Stromal cell of bone marrow (primary cell): ENCODE measurements at regions not wholly inside any gene's neighbourhood (a gene's known extent, or its start where the extent isn't known, plus 50 kb on each side); places are given as distances from the start of the nearest gene placed in this dataset.
A peak's percentile ranks its signal among the peaks of the same experiment; 100 is the strongest.
"Not testable (repeated sequence)": the region's sequence is repeated elsewhere in the genome, so short reads cannot be mapped to it uniquely, and the experiment has no call there.

ENCODE experiments used
- DNase-seq: peaks from one replicate; pipeline ENCODE4 v3.0.0-alpha.2; 2012; ENCODE audit warnings: low read depth

DNA sequence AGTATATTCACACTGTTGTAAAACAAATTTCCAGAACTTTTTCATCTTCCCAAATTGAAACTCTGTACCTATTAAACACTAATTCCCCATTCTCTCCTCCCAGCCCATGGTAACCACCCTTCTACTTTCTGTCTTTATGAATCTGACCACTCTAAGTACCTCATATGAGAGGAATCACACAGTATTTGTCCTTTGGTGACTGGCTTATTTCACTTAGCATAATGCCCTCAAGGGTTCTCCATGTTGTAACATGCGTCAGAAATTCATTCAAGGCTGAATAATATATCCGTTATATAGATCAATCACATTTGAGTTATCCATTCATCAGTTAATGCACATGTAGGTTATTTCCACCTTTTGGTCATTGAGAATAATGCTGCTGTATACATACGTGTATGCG lies 162.2 kb downstream of the GOSR1 start:
- DNase-seq = not testable (repeated sequence)

DNA sequence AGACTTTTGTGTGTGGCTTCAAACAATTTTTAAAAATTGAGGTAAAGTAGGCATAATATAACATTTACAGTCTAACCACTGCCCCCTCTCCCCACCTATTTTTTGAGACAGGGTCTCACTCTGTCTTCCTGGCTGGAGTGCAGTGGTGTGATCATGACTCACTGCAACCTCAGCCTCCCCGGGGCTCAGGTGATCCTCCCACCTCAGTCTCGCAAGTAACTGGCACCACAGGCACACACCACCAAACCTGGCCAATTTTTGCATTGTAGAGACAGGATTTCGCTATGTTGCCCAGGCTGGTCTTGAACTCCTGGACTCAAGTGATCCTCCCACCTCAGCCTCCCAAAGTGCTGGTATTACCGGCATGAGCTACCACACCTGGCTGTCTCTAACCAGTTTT lies 161.8 kb downstream of the GOSR1 start:
- not testable (repeated sequence) for DNase-seq

DNA sequence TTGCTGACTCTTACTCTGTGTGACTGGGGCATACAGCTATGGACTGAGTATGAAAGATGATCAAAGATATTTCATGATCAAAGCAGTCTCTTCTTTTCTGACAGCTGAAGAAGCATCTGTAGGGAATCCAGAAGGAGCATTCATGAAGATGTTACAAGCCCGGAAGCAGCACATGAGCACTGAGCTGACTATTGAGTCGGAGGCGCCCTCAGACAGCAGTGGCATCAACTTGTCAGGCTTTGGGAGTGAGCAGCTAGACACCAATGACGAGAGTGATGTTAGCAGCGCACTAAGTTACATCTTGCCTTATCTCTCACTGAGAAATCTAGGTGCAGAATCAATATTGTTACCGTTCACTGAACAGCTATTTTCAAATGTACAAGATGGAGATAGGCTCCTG lies 154.4 kb downstream of the GOSR1 start:
- DNase-seq = not testable (repeated sequence)

- not testable (repeated sequence) for DNase-seq
Observed at GRCh38 chr17:30625380-30625779, 148.2 kb downstream of the GOSR1 start.

- not testable (repeated sequence) for DNase-seq
Observed at GRCh38 chr17:30624180-30624579, 147.0 kb downstream of the GOSR1 start.

GRCh38 chr17:30609682-30610081 lies 132.5 kb downstream of the GOSR1 start:
- DNase-seq = not testable (repeated sequence)

DNA sequence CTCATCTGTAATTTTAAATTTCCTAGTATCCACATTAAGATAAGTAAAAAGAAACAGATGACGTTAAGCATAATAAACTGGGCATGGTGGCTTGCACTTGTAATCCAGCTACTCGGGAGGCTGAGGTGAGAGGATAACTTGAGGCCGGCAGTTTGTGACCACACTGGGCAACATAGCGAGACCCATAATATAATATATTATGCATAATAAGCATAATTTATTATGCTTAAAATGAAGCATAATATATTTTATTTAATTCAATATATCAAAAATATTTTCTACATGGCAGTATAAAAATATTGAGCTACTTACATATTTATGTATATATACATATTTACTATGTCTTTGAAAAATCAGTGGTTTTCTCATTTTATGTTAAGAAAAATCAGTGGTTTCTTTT lies 128.3 kb downstream of the GOSR1 start:
- no peak for DNase-seq

DNA sequence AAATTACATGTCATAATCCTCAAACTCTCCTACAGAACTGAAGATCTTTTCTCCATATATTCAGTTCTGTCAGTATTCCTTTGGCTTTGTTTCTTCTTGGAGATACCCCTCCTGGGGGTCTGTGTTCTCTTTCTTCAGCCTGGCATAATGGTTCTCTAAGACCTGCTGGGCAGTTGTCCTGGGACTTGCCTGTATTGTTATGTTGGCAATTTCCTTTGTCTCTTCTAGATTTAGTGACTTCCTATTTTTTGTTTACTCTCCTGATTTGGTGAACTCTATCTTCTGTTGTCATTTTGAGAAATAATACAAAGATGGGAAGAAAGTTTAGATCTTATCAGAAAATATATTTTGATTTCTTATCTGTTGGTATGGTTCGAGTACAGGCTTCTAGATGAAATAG lies 127.8 kb downstream of the GOSR1 start:
- no peak for DNase-seq

GRCh38 chr17:30602396-30602795 lies 125.2 kb downstream of the GOSR1 start:
- DNase-seq = not testable (repeated sequence)

DNA sequence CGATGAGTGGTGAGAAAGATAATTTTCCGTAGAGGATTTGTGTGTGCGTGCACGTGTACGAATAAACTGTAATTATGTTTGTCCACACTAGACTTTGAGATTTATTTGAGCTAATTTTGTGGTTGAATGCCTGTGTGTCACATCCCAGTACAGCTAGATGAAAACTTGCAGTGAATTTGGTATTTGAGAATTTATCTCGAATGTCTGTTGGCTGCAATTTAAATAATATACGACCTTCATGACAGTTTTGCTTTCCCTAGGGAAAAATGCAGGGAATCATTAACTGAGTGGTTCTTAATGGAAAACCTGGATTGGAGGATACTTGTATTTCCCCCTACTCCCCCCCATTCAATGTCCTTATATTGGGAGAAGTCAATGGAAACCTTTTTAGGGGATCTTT lies 124.8 kb downstream of the GOSR1 start:
- DNase-seq = not testable (repeated sequence)

DNA sequence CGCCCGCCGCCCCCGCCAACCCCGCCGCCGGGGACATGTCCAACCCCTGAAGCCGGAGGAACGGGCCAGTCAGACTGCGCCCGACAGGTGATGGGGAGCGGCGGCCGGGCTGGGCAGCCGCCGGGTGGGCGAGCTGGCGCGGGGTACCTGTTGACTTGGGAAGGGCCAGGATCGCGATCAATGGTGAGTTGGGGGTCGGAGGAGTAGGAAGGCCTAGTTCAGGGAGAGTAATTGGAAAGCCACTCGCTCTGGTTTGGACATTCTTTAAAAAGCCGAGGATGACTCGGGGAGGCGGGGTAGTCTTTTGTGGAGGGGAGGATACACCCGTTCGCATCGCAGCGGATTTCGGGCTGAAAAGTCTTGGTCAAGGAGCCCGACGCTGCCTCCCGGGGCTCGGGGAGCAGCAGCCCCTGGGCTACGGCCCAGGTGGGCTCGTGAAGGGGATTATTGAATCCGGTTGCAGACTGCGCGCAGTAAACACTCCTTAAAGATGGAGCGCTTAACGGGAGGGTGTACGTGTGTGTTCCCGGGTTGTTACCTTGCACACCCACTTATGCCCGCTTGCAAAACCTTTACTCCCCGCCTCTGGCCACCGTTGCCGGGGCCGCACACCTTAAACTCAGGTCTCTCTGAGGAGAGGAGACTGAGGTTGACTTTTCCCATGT lies 123.8 kb downstream of the GOSR1 start:
- DNase-seq = no peak

- DNase-seq = peak; percentile 52
Observed at GRCh38 chr17:30600060-30600829, 123.0 kb downstream of the GOSR1 start.

GRCh38 chr17:30599428-30600059 lies 122.3 kb downstream of the GOSR1 start:
- no peak for DNase-seq

DNA sequence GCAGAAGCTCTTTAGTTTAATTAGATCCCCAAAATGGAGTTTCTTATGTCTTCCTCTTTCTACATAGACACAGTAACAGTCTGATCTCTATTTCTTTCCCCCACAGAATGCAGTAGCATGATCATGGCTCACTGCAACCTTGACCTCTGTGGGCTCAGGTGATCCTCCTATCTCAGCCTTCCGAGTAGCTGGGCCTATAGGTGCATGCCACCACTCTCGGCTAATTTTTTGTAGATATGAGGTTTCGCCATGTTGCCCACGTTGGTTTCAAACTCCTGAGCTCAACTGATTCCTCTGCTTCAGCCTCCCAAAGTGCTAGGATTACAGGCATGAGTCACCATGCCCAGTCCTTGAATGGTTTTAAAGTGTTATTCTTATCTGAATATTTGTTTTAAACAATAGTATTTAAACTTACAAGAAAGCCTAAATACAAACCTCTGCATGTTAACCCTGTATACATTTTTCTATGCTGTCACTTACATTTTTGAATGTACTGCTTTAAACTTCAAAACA lies 120.6 kb downstream of the GOSR1 start:
- no peak for DNase-seq

DNA sequence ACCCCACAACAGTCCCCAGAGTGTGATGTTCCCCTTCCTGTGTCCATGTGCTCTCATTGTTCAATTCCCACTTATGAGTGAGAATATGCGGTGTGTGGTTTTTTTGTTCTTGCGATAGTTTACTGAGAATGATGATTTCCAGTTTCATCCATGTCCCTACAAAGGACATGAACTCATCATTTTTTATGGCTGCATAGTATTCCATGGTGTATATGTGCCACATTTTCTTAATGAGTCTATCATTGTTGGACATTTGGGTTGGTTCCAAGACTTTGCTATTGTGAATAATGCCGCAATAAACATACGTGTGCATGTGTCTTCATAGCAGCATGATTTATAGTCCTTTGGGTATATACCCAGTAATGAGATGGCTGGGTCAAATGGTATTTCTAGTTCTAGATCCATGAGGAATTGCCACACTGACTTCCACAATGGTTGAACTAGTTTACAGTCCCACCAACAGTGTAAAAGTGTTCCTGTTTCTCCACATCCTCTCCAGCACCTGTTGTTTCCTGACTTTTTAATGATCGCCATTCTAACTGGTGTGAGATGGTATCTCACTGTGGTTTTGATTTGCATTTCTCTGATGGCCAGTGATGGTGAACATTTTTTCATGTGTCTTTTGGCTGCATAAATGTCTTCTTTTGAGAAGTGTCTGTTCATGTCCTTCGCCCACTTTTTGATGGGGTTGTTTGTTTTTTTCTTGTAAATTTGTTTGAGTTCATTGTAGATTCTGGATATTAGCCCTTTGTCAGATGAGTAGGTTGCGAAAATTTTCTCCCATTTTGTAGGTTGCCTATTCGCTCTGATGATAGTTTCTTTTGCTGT lies 120.0 kb downstream of the GOSR1 start:
- not testable (repeated sequence) for DNase-seq

DNA sequence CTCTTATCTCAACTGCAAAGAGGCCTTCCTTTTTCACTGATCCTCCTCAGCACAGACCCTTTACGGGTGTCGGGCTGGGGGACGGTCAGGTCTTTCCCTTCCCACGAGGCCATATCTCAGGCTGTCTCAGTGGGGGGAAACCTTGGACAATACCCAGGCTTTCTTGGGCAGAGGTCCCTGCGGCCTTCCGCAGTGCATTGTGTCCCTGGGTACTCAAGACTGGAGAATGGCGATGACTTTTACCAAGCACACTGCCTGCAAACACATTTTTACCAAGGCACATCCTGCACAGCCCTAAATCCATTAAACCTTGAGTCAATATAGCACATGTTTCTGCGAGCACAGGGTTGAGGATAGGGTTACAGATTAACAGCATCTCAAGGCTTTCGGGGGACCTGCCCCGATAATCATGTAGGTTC lies 117.8 kb downstream of the GOSR1 start:
- DNase-seq = not testable (repeated sequence)

DNA sequence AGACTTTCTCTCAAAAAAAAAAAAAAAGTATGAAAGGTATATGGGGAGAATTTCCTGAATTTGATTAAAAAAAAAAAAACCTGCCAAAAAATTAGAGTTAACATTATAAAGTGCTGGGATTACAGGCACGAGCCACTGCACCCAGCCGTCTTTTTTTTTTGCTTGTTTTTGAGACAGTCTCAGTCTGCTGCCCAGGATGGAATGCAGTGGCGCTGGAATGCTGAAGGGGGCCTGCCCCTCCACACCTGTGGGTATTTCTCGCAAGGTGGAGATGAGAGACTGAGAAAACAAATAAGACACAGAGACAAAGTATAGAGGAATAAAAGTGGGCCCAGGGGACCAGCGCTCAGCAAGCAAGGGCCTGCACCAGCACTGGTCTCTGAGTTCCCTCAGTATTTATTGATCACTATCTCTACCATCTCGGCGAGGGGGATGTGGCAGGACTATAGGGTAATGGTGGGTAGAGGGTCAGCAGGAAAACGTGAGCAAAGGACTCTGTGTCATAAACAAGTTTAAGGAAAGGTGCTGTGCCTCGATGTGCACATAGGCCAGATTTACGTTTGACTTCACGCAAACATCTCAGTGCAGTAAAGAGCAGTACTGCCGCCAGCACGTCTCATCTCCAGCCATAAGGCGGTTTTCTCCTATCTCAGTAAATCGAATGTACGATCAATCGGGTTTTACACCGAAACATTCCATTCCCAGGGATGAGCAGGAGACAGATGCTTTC lies 117.2 kb downstream of the GOSR1 start:
- no peak for DNase-seq

- no peak for DNase-seq
Observed at GRCh38 chr17:30590081-30590733, 113.0 kb downstream of the GOSR1 start.

DNA sequence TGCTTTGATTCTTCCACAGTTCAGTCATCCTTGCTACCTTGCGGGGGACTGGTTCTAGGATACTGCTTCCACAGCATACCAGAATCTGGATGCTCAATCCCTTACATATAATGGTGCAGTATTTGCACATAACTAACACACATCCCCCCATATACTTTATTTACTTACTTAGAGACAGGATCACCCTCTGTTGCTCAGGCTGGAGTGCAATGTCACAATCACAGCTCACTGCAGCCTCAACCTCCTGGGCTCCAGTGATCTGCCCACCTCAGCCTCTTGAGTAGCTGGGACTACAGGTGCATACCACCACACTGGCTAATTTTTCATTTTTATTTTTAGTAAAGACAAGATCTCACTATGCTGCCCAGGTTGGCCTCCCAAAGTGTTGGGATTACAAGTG lies 112.2 kb downstream of the GOSR1 start:
- no peak for DNase-seq

DNA sequence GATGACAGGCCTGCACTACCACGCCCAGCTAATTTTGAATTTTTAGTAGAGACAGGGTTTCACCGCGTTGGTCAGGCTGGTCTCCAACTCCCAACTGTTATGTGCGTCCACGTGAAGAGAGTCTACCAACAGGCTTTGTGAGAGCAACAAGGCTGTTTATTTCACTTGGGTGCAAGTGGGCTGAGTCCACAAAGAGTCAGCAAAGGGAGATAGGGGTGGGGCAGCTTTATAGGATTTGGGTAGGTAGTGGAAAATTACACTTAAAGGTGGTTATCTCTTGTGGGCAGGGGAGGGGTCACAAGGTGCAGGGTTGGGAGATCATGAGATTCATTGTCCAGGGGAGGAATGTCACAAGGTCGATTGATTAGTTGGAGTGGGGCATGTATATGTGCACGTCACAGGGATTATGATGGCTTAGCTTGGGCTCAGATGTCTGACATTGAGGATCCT lies 111.6 kb downstream of the GOSR1 start:
- DNase-seq = no peak
